A549 (cell line): ENCODE measurements at regions not wholly inside any gene's neighbourhood (a gene's known extent, or its start where the extent isn't known, plus 50 kb on each side); places are given as distances from the start of the nearest gene placed in this dataset.
"Not testable (repeated sequence)": the region's sequence is repeated elsewhere in the genome, so short reads cannot be mapped to it uniquely, and the experiment has no call there.

Source experiments
- ATAC-seq, 2 experiments: fragments of 200-7000 bp in 1 of 2; fragments of >200 bp in 1 of 2; cut with Nextera tagmentation in 1 of 2; cut with Tn5 transposase in 1 of 2; 3 replicates each; pipeline versions ENCODE4 v1.8.0 to v1.9.1; 2018 to 2020; ENCODE audit warnings: mild to moderate bottlenecking in 1 of 2, moderate library complexity in 1 of 2
- CTCF ChIA-PET: fragments of 300-600 bp; sonication (Branson Sonifier 250); formaldehyde crosslinking; extraction: SDS; loops from one replicate; lab custom pipeline; 2021; ENCODE audit warnings: antibody characterized with exemption, inconsistent platforms; lab: Yijun Ruan, JAX
- POLR2A ChIA-PET: fragments of 350-600 bp; formaldehyde crosslinking; extraction: SDS; loops from one replicate; lab custom pipeline; 2021; ENCODE audit warnings: antibody characterized with exemption, inconsistent platforms; lab: Yijun Ruan, JAX
- DNase-seq, 2 experiments: peaks; one replicate each; pipeline versions ENCODE4 v3.0.0 to v3.0.0-alpha.2; 2011 to 2016; ENCODE audit warnings: low read depth in 1 of 2, low spot score in 1 of 2
- FAIRE-seq: peaks from 2 replicates; lab custom pipeline; 2011; peaks lifted over from hg19 to GRCh38; lab: Jason Lieb, UNC
- H3K27ac ChIP-seq, 2 experiments: fragments of >200 bp; sonication (Bioruptor Twin); formaldehyde crosslinking; 3 replicates each; pipeline ENCODE4 v1.5.1; 2016 to 2017
- H3K4me1 ChIP-seq: fragments of >200 bp; sonication (Bioruptor Twin); formaldehyde crosslinking; 3 replicates; pipeline ENCODE4 v1.6.1; 2016
- H3K4me2 ChIP-seq: fragments of >200 bp; sonication (Bioruptor Twin); formaldehyde crosslinking; 3 replicates; pipeline ENCODE4 v1.6.1; 2016
- H3K4me3 ChIP-seq: fragments of >200 bp; sonication (Bioruptor Twin); formaldehyde crosslinking; 3 replicates; pipeline ENCODE4 v1.5.1; 2016
- H3K9me3 ChIP-seq: fragments of >200 bp; sonication (Bioruptor Twin); formaldehyde crosslinking; 3 replicates; pipeline ENCODE4 v1.6.1; 2016
- CBX2 ChIP-seq: fragments of 200-600 bp; sonication (generic); IDR thresholded peaks from 2 replicates; pipeline ENCODE4 v1.6.1; 2016; ENCODE audit warnings: low read depth, mild to moderate bottlenecking, borderline replicate concordance
- CEBPB ChIP-seq, 2 experiments: fragments of >200 bp in 1 of 2; sonication (Bioruptor Twin) in 1 of 2; formaldehyde crosslinking in 1 of 2; IDR thresholded peaks; 2 replicates each; pipeline ENCODE4 v1.6.1; 2012 to 2016
- CHD4 ChIP-seq: fragments of 200-600 bp; sonication (generic); IDR thresholded peaks from 2 replicates; pipeline ENCODE4 v1.6.1; 2016; ENCODE audit warnings: antibody characterized with exemption, mild to moderate bottlenecking, borderline replicate concordance
- EHMT2 ChIP-seq: fragments of 200-600 bp; sonication (generic); IDR thresholded peaks from 2 replicates; pipeline ENCODE4 v1.6.1; 2016; ENCODE audit warnings: antibody characterized with exemption, low read depth, mild to moderate bottlenecking, moderate library complexity
- EP300 ChIP-seq, 2 experiments: fragments of >200 bp; sonication (Bioruptor Twin); formaldehyde crosslinking; IDR thresholded peaks; 2 replicates in 1 of 2; 3 replicates in 1 of 2; pipeline ENCODE4 v1.6.1; 2016 to 2017
- ESRRA ChIP-seq: fragments of 150-350 bp; IDR thresholded peaks from 2 replicates; pipeline ENCODE4 v1.6.1; 2014; ENCODE audit warnings: mild to moderate bottlenecking, low read length, borderline replicate concordance
- FOSB ChIP-seq: fragments of 250-450 bp; sonication (Bioruptor Pico); IDR thresholded peaks from 2 replicates; pipeline ENCODE4 v1.5.0; 2020; ENCODE audit warnings: mild to moderate bottlenecking, moderate library complexity
- HEYL ChIP-seq: fragments of 250-450 bp; sonication (Bioruptor Pico); IDR thresholded peaks from 2 replicates; pipeline ENCODE4 v1.8.0; 2021; ENCODE audit warnings: mild to moderate bottlenecking, moderate library complexity
- HOXB5 ChIP-seq: fragments of 250-450 bp; sonication (Bioruptor Pico); IDR thresholded peaks from 2 replicates; pipeline ENCODE4 v1.5.0; 2020; ENCODE audit warnings: mild to moderate bottlenecking, moderate library complexity
- MYC ChIP-seq: IDR thresholded peaks from 2 replicates; pipeline ENCODE4 v1.6.1; 2012; ENCODE audit warnings: mild to moderate bottlenecking, inconsistent platforms, low read length, improper control_type of control experiment, borderline replicate concordance
- POLR2AphosphoS2 ChIP-seq: conservative IDR thresholded peaks from 2 replicates; pipeline ENCODE4 v1.6.1; 2012; ENCODE audit warnings: low read length, improper control_type of control experiment, inconsistent platforms
- RAD21 ChIP-seq, 2 experiments: fragments of >200 bp in 1 of 2; sonication (Bioruptor Twin) in 1 of 2; formaldehyde crosslinking in 1 of 2; IDR thresholded peaks in 1 of 2; conservative IDR thresholded peaks in 1 of 2; 2 replicates in 1 of 2; 3 replicates in 1 of 2; pipeline ENCODE4 v1.6.1; 2012 to 2018; ENCODE audit warnings: inconsistent platforms in 1 of 2
- RNF2 ChIP-seq: fragments of 200-600 bp; sonication (generic); IDR thresholded peaks from 2 replicates; pipeline ENCODE4 v1.6.1; 2016; ENCODE audit warnings: low read depth, mild to moderate bottlenecking, antibody characterized with exemption, moderate library complexity, borderline replicate concordance
- SREBF2 ChIP-seq: fragments of 450-650 bp; IDR thresholded peaks from 2 replicates; pipeline ENCODE4 v1.6.1; 2014; ENCODE audit warnings: mild to moderate bottlenecking, moderate library complexity
- TFCP2L1 ChIP-seq: fragments of 250-450 bp; sonication (Bioruptor Pico); IDR thresholded peaks from 2 replicates; pipeline ENCODE4 v1.5.0; 2021; ENCODE audit warnings: mild to moderate bottlenecking
- ZSCAN20 ChIP-seq: fragments of 250-450 bp; sonication (Bioruptor Pico); IDR thresholded peaks from 2 replicates; pipeline ENCODE4 v1.8.0; 2022; ENCODE audit warnings: mild to moderate bottlenecking, moderate library complexity
- WGBS: methylation state at CpG from one replicate; pipeline ENCODE4 v1.1.6; 2017; ENCODE audit errors: missing lambda C conversion rate; 5-methylcytosine and 5-hydroxymethylcytosine counted together
- TF ChIP-seq, protein P1 (sequence below): fragments of 150-350 bp; IDR thresholded peaks from 2 replicates; pipeline ENCODE4 v1.6.1; 2014; ENCODE audit warnings: low read depth, mild to moderate bottlenecking, low read length
- TF ChIP-seq, protein P2 (sequence below): fragments of >200 bp; sonication (Bioruptor Twin); formaldehyde crosslinking; IDR thresholded peaks from 3 replicates; pipeline ENCODE4 v1.6.1; 2016
- TF ChIP-seq, protein P3 (sequence below): fragments of >200 bp; sonication (Bioruptor Twin); formaldehyde crosslinking; IDR thresholded peaks from 3 replicates; pipeline ENCODE4 v1.5.1; 2016
- TF ChIP-seq, protein P4 (sequence below): fragments of >200 bp; sonication (Bioruptor Twin); formaldehyde crosslinking; IDR thresholded peaks from 2 replicates; pipeline ENCODE4 v1.6.1; 2016
- TF ChIP-seq, protein P5 (sequence below): IDR thresholded peaks from 2 replicates; pipeline ENCODE4 v1.6.1; 2012

DNA sequence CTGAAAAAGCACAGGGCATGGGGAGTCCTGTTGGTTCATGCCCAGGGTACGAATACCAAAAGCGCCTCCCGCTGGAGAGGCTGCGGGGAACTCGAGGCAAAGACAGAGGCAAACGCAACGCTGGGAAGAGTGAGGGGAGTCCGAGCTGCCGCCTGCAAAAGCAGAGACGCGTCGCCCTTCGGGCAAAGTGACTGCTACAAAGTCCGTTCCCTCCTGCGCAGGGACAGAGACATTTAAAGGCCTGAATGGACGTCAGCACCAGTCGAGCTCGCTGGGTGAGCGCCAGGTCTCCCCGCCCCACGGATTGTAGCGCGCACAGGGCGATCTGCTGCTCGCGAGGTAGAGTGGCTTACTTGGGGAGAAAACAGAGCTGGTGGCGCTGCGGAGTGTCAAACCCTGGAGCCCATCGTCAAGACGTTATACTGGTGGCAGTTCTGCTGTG is 732.8 kb downstream of the ZWINT start:
- Histone ChIP-seq H3K4me1 (peaks cover 11% of the 10 kb centered on the region; the same call in 1 of the 3 replicates), H3K9me3 (no peaks in the 10 kb centered on the region), H3K4me2 (peak overlapping the region; percentile 68), H3K27ac (no peak overlapping the region), H3K4me3 (peak overlapping the region; percentile 30; the same call in 2 of the 3 replicates)
- TF ChIP-seq RAD21 (conservative IDR thresholded peaks at IDR 0.05 in 1 of 2, IDR thresholded peaks at IDR 0.05 in 1 of 2), result no peak
- TF ChIP-seq, protein P1, sequence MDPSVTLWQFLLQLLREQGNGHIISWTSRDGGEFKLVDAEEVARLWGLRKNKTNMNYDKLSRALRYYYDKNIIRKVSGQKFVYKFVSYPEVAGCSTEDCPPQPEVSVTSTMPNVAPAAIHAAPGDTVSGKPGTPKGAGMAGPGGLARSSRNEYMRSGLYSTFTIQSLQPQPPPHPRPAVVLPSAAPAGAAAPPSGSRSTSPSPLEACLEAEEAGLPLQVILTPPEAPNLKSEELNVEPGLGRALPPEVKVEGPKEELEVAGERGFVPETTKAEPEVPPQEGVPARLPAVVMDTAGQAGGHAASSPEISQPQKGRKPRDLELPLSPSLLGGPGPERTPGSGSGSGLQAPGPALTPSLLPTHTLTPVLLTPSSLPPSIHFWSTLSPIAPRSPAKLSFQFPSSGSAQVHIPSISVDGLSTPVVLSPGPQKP, result no peak
- WGBS, result 1% methylated on average over 16 of the region's 30 CpGs
- ChIA-PET POLR2A (no interaction called here), CTCF (interaction anchor here (0.8 to 1.1 kb wide), 2 partner anchors 8 to 279 kb away, joined by 3 to 4 read pairs; no protein-coding TSS in a partner anchor)
- FAIRE-seq (no peak), DNase-seq (peak in 1 of 2 experiments; percentile 9), ATAC-seq (no peak)

DNA sequence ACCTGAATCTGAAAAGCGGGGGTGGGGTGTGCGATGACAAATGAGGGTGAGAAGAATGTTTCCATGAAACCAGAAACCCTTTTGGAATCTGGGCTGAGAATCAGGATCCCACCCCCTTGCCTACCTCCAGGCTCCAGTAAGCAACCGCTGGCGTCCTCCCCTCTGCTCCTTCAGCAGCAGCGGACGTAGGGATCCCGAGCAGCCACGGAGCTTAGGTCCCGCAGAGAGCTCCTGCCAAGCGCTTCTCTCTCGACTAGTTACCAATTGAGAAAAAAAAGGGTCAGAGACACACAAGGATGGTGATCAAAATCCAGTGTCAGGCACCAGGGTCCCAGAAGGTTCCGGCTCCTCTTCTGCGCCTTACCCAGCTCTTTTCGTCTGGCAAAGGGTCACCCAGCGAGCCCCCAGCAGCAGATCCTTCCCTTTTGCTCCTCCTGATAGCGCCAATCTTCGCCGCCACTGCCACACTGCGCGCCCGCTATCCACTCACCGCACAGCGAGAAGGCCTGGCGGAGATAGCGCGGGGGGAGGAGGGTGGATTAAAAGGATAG is 733.5 kb downstream of the ZWINT start:
- no peak overlapping the region for H3K27ac ChIP-seq
- H3K9me3 ChIP-seq, result no peaks in the 10 kb centered on the region
- peaks cover 11% of the 10 kb centered on the region; the same call in 1 of the 3 replicates for H3K4me1 ChIP-seq
- ChIA-PET POLR2A (no interaction called here), CTCF (no interaction called here)
- no peak for ATAC-seq
- DNase-seq, result no peak
- FAIRE-seq, result no peak
- peak overlapping the region; percentile 68 for H3K4me2 ChIP-seq
- H3K4me3 ChIP-seq, result no peak overlapping the region
- TF ChIP-seq SREBF2 (no peak), MYC (no peak), CBX2 (no peak), CEBPB (IDR thresholded peaks at IDR 0.05) (no peak), CHD4 (no peak), HEYL (CRISPR knock-in tag) (no peak), POLR2AphosphoS2 (no peak), RNF2 (no peak), ZSCAN20 (no peak), FOSB (no peak), TFCP2L1 (CRISPR knock-in tag) (no peak), EP300 (IDR thresholded peaks at IDR 0.05) (no peak), ESRRA (no peak), EHMT2 (no peak), HOXB5 (CRISPR knock-in tag) (no peak)
- TF ChIP-seq, protein P2, sequence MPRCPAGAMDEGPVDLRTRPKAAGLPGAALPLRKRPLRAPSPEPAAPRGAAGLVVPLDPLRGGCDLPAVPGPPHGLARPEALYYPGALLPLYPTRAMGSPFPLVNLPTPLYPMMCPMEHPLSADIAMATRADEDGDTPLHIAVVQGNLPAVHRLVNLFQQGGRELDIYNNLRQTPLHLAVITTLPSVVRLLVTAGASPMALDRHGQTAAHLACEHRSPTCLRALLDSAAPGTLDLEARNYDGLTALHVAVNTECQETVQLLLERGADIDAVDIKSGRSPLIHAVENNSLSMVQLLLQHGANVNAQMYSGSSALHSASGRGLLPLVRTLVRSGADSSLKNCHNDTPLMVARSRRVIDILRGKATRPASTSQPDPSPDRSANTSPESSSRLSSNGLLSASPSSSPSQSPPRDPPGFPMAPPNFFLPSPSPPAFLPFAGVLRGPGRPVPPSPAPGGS, result no peak
- TF ChIP-seq, protein P3, sequence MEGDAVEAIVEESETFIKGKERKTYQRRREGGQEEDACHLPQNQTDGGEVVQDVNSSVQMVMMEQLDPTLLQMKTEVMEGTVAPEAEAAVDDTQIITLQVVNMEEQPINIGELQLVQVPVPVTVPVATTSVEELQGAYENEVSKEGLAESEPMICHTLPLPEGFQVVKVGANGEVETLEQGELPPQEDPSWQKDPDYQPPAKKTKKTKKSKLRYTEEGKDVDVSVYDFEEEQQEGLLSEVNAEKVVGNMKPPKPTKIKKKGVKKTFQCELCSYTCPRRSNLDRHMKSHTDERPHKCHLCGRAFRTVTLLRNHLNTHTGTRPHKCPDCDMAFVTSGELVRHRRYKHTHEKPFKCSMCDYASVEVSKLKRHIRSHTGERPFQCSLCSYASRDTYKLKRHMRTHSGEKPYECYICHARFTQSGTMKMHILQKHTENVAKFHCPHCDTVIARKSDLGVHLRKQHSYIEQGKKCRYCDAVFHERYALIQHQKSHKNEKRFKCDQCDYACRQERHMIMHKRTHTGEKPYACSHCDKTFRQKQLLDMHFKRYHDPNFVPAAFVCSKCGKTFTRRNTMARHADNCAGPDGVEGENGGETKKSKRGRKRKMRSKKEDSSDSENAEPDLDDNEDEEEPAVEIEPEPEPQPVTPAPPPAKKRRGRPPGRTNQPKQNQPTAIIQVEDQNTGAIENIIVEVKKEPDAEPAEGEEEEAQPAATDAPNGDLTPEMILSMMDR, result no peak
- TF ChIP-seq, protein P4, sequence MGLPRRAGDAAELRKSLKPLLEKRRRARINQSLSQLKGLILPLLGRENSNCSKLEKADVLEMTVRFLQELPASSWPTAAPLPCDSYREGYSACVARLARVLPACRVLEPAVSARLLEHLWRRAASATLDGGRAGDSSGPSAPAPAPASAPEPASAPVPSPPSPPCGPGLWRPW, result no peak
- TF ChIP-seq, protein P5, sequence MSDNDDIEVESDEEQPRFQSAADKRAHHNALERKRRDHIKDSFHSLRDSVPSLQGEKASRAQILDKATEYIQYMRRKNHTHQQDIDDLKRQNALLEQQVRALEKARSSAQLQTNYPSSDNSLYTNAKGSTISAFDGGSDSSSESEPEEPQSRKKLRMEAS, result no peak
- 12% methylated on average over 26 of the region's 26 CpGs for WGBS

DNA sequence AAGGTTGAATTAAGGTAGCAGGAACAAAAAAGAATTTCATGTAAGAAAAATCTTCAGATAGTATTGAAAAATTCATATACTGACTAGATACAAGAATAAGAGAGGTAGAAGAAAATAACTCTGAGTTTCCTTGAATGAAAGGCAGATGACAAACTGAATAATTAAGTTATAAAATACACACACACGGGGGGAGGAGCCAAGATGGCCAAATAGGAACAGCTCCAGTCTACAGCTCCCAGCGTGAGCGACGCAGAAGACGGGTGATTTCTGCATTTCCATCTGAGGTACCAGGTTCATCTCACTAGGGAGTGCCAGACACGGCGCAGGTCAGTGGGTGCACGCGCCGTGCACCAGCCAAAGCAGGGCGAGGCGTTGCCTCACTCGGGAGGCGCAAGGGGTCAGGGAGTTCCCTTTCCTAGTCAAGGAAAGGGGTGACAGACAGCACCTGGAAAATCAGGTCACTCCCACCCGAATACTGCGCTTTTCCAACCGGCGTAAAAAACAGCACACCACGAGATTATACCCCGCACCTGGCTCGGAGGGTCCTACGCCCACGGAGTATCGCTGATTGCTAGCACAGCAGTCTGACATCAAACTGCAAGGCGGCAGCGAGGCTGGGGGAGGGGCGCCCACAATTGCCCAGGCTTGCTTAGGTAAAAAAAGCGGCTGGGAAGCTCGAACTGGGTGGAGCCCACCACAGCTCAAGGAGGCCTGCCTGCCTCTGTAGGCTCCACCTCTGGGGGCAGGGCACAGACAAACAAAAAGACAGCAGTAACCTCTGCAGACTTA is 759.2 kb downstream of the ZWINT start:
- H3K4me3 ChIP-seq, CTCF ChIA-PET, H3K9me3 ChIP-seq, FAIRE-seq, H3K27ac ChIP-seq, POLR2A ChIA-PET, ATAC-seq, DNase-seq, H3K4me1 ChIP-seq: not testable (repeated sequence)
- peak overlapping the region; percentile 21; the same call in 1 of the 3 replicates for H3K4me2 ChIP-seq
- WGBS, result 29% methylated on average over 14 of the region's 29 CpGs
